Caco-2 (cell line): ENCODE measurements at regions not wholly inside any gene's neighbourhood (a gene's known extent, or its start where the extent isn't known, plus 50 kb on each side); places are given as distances from the start of the nearest gene placed in this dataset.

ENCODE experiments used
- BruUV-seq: library from RNA; stranded (reverse); fragments of 400-500 nt; replicated peaks from 2 replicates; lab custom pipeline; 2021; lab: Mats Ljungman, UMichigan
- CTCF ChIA-PET: fragments of 300-600 bp; sonication (Branson Sonifier 250); formaldehyde crosslinking; loops from one replicate; lab custom pipeline; 2022; ENCODE audit warnings: antibody characterized with exemption; lab: Charles Lee
- POLR2A ChIA-PET: fragments of 300-600 bp; sonication (Branson Sonifier 250); formaldehyde crosslinking; loops from one replicate; lab custom pipeline; 2022; ENCODE audit warnings: antibody characterized with exemption; lab: Charles Lee
- DNase-seq, 2 experiments: peaks; one replicate each; pipeline versions ENCODE4 v3.0.0 to v3.0.0-alpha.2; 2020 to 2022
- H3K27me3 ChIP-seq: replicated peaks from 2 replicates; pipeline ENCODE4 v1.6.0; 2011; ENCODE audit warnings: low read length; ENCODE audit not compliant: control insufficient read depth, insufficient read depth
- H3K36me3 ChIP-seq: 2 replicates; pipeline ENCODE4 v1.5.1; 2011; ENCODE audit warnings: low read length; ENCODE audit not compliant: control insufficient read depth, insufficient read depth
- H3K4me1 ChIP-seq: fragments of 250-450 bp; sonication (Bioruptor Pico); 2 replicates; pipeline ENCODE4 v1.5.1; 2020; ENCODE audit warnings: mild to moderate bottlenecking
- H3K4me3 ChIP-seq: 2 replicates; pipeline ENCODE4 v1.5.1; 2011; ENCODE audit warnings: low read depth, mild to moderate bottlenecking, control low read depth, low read length
- H3K9me3 ChIP-seq: fragments of 250-450 bp; sonication (Bioruptor Pico); 2 replicates; pipeline ENCODE4 v1.5.1; 2020; ENCODE audit warnings: mild to moderate bottlenecking, moderate library complexity
- H3K27ac Mint-ChIP-seq: one replicate; pipeline ENCODE4 v1.8.0; 2022; ENCODE audit warnings: mixed read lengths; ENCODE audit not compliant: unreplicated experiment
- H3K27me3 Mint-ChIP-seq: one replicate; pipeline ENCODE4 v1.8.0; 2022; ENCODE audit warnings: mixed read lengths; ENCODE audit not compliant: insufficient read depth, unreplicated experiment
- H3K36me3 Mint-ChIP-seq: one replicate; pipeline ENCODE4 v1.8.0; 2022; ENCODE audit warnings: mild to moderate bottlenecking, mixed read lengths; ENCODE audit not compliant: insufficient read depth, unreplicated experiment
- H3K4me1 Mint-ChIP-seq: one replicate; pipeline ENCODE4 v1.8.0; 2022; ENCODE audit warnings: low read depth, mixed read lengths; ENCODE audit not compliant: unreplicated experiment
- H3K4me3 Mint-ChIP-seq: one replicate; pipeline ENCODE4 v1.8.0; 2022; ENCODE audit warnings: mild to moderate bottlenecking, moderate library complexity, mixed read lengths; ENCODE audit not compliant: unreplicated experiment
- H3K9me3 Mint-ChIP-seq: one replicate; pipeline ENCODE4 v1.8.0; 2022; ENCODE audit warnings: mixed read lengths; ENCODE audit not compliant: unreplicated experiment
- CTCF ChIP-seq, 2 experiments: fragments of 200-600 bp in 1 of 2; IDR thresholded peaks; 1 replicate in 1 of 2; 2 replicates in 1 of 2; pipeline versions ENCODE4 v1.5.1 to v1.8.0; 2011 to 2022; ENCODE audit warnings: antibody characterized with exemption in 1 of 2, control low read depth in 1 of 2, inconsistent platforms in 1 of 2, low read depth in 1 of 2, low read length in 1 of 2, mild to moderate bottlenecking in 1 of 2, moderate library complexity in 1 of 2; ENCODE audit not compliant: insufficient read depth in 1 of 2, severe bottlenecking in 1 of 2, unreplicated experiment in 1 of 2
- intact Hi-C: fragments of 100-400 bp; cut with micrococcal nuclease; formaldehyde crosslinking; loops from one replicate; pipeline ENCODE4 v1.10.0; 2022; ENCODE audit not compliant: unreplicated experiment

DNA sequence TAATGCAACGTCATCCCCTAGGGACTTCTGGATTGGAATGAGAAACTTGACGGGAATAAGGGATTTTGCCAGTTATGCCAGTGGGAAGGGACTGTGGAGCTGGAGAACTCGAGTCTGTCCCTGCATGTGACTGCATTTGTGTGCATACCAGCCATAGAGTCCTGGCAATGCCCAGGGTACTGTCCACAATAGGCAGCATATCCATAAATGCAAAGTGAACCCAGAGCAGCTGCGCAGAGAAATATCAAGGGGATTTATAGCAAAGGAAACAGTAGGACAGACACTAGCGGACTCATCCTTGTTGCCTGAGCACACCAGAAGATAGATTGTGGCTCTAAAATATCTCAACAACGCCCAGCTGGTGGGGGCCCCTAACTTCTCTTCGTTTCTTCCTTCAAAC lies 247.1 kb upstream of the SRRM4 start:
- CTCF ChIA-PET = no interaction called here
- intact Hi-C loops = no loop called here
- POLR2A ChIA-PET = no interaction called here
- Histone ChIP-seq H3K27me3 (no peaks in the 10 kb centered on the region), H3K4me1 (no peaks in the 10 kb centered on the region), H3K36me3 (no peaks in the 10 kb centered on the region), H3K9me3 (no peaks in the 10 kb centered on the region), H3K4me3 (no peak overlapping the region)
- H3K27ac Mint-ChIP-seq = no peak overlapping the region
- H3K27me3 Mint-ChIP-seq = no peaks in the 10 kb centered on the region
- H3K36me3 Mint-ChIP-seq = no peaks in the 10 kb centered on the region
- TF ChIP-seq CTCF (IDR thresholded peaks at IDR 0.05; ENCODE audit: insufficient read depth in 1 of 2, low read depth in 1 of 2, low read length in 1 of 2, severe bottlenecking in 1 of 2, unreplicated experiment in 1 of 2) = no peak
- no TSS peak for BruUV-seq
- DNase-seq = no peak
- no peak overlapping the region for H3K4me3 Mint-ChIP-seq
- H3K9me3 Mint-ChIP-seq = no peaks in the 10 kb centered on the region
- no peaks in the 10 kb centered on the region for H3K4me1 Mint-ChIP-seq

GRCh38 chr12:118737985-118738540 lies 243.3 kb upstream of the SRRM4 start:
- no peaks in the 10 kb centered on the region for H3K9me3 ChIP-seq
- no peak overlapping the region for H3K27ac Mint-ChIP-seq
- CTCF ChIA-PET = no interaction called here
- no peaks in the 10 kb centered on the region for H3K4me1 Mint-ChIP-seq
- no peak overlapping the region for H3K4me3 ChIP-seq
- BruUV-seq = no TSS peak
- POLR2A ChIA-PET = no interaction called here
- no peak for TF ChIP-seq CTCF (IDR thresholded peaks at IDR 0.05; ENCODE audit: insufficient read depth in 1 of 2, low read depth in 1 of 2, low read length in 1 of 2, severe bottlenecking in 1 of 2, unreplicated experiment in 1 of 2)
- H3K9me3 Mint-ChIP-seq = peaks cover under 1% of the 10 kb centered on the region
- no peaks in the 10 kb centered on the region for H3K4me1 ChIP-seq
- DNase-seq = no peak
- H3K27me3 ChIP-seq = no peaks in the 10 kb centered on the region
- H3K27me3 Mint-ChIP-seq = peaks cover 3% of the 10 kb centered on the region
- H3K36me3 ChIP-seq = no peaks in the 10 kb centered on the region
- H3K36me3 Mint-ChIP-seq = no peaks in the 10 kb centered on the region
- intact Hi-C loops = no loop called here
- no peak overlapping the region for H3K4me3 Mint-ChIP-seq

DNA sequence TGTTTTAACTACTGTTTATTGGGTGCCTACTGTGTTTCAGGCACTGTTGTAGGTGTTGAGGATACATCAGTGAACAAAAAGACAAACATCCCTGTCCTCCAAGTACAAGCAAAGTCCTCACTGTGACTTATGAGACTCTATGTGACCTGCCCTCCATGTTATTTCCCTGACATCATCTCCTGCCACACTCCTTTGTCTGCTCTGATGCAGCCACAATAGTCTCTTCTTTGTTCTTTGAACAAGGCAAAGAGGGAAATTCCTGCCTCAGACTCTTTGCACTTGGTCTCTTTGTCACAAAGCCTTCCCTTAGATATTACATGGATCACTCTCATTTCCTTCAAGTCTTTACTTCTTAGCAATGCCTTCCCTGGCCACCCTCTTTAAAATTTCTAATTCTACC lies 240.1 kb upstream of the SRRM4 start:
- POLR2A ChIA-PET = no interaction called here
- CTCF ChIA-PET = no interaction called here
- no peaks in the 10 kb centered on the region for H3K36me3 Mint-ChIP-seq
- intact Hi-C loops = no loop called here
- BruUV-seq = no TSS peak
- Histone ChIP-seq H3K27me3 (no peaks in the 10 kb centered on the region), H3K9me3 (no peaks in the 10 kb centered on the region), H3K36me3 (no peaks in the 10 kb centered on the region), H3K4me1 (no peaks in the 10 kb centered on the region), H3K4me3 (no peak overlapping the region)
- TF ChIP-seq CTCF (IDR thresholded peaks at IDR 0.05; ENCODE audit: insufficient read depth in 1 of 2, low read depth in 1 of 2, low read length in 1 of 2, severe bottlenecking in 1 of 2, unreplicated experiment in 1 of 2) = no peak
- no peak overlapping the region for H3K4me3 Mint-ChIP-seq
- H3K27ac Mint-ChIP-seq = no peak overlapping the region
- no peaks in the 10 kb centered on the region for H3K4me1 Mint-ChIP-seq
- H3K27me3 Mint-ChIP-seq = peaks cover 3% of the 10 kb centered on the region
- DNase-seq = no peak
- H3K9me3 Mint-ChIP-seq = peaks cover 9% of the 10 kb centered on the region
